ENCODE measurements at regions not wholly inside any gene's neighbourhood (a gene's known extent, or its start where the extent isn't known, plus 50 kb on each side); places are given as distances from the start of the nearest gene placed in this dataset.

DNA sequence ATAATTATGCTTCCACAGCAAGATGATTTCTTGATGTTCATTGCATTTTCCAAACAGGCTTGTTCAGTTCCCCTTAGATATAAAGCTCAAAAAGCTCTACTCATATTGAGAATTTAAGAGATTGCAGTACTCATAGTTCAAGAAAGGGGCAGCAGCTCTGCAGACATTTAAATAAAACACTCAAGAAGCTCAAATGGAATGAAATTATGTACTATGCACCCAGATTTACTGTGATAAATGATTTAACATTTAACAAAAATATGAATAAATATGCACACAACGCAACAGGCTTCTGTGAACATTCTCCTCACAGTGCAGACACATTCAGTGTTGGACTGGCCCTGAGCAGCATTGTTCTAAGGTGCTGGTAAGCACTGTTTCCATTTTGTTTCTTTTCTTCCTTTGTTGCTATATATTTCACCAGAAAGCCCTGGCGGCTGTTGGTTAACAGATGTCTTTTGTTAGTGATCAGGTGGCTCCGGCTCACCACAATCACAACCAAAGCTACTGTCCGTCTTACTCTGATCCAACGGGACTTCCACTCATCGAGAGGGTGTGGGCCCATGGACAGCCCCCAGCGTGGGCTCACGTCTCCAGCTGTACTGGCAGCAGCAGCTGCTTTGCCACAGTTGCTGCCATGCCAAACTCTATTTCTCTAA is 1440.3 kb downstream of the NCAM2 start:
- no peak for DNase-seq

- DNase-seq, result no peak
Observed at GRCh38 chr21:22444990-22445389, 1446.8 kb downstream of the NCAM2 start.

- no peak for DNase-seq
Observed at GRCh38 chr21:22450507-22450906, 1452.3 kb downstream of the NCAM2 start.

- DNase-seq, result no peak
Observed at GRCh38 chr21:22456241-22456640, 1458.0 kb downstream of the NCAM2 start.

DNA sequence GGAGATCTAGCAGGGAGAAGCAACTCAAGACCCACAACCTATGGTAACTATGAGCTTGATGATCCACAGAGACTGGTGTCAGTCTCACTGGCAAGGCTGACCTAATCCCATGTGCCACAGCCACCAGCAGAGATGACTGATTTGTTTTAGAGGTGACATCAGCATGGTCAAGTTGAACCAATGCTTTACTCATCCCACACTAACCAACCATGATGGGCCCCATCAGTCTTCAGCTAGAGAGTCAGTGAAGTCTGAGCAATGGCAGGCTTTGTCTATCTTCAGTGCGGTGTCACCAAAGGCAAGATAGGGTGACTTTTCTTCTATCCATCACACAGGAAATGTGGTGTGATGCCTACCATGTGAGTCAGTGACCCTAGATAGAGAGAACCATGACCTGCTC is 1470.7 kb downstream of the NCAM2 start:
- DNase-seq, result no peak

DNA sequence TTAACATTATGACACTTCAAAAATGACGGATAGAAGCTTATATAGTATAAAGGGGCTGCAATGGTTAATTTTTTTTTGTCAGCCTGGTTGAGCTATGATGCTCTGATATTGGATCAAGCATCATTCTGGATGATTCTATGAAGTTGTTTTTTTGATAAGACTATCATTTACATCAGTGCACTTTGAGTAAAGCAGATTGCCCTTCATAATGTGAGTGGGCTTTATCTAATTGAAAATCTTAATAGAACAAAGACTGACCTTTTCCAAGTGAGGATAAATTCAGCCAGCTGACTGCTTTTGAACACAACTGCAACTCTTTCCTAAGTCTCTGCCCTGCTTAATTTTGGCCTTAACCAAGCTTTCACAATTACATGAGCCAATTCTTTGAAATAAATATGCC is 1476.2 kb downstream of the NCAM2 start:
- no peak for DNase-seq

GRCh38 chr21:22476214-22476613 is 1478.0 kb downstream of the NCAM2 start:
- no peak for DNase-seq

DNA sequence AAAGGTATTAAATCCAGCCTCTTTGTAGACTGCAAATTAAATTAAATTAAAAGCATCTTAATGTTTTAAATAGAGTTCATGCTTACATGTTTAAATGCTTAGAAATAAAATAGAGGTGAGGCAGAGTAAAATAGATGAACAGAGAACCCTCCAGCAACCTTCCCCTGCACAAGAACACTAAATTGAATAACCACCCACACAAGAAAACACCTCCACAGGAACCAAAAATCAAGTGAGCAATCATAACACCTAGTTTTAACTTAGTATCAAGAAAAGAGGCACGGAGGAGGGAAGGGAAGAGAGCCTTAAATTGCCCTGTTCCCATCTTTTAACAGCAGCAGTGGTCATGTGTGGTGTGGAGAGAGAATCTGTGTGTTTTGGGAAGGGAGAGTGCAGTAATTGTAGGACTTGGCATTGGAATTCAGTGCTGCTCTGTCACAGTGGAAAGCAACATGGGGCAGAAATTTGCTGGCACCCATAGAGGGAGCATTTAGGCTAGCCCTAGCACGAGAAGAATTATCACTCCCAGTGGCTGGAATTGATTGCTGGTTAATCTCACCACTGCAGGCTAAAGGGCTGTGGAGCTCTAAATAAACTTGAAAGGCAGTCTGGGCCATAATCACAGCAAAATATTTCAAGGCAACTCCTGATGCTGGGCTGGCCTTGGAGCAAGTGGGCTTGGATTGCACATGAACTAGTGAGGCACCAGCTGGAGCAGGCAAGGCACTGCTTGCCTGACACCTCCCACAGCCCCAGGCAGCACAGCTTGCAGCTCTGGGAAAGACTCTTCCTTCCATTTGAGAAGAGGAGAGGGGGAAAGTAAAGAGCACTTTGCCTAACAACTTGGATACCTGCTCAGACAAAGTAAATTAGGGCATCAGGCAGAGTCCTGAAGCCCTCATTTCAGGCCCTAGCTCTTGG is 1478.8 kb downstream of the NCAM2 start:
- DNase-seq, result no peak

DNA sequence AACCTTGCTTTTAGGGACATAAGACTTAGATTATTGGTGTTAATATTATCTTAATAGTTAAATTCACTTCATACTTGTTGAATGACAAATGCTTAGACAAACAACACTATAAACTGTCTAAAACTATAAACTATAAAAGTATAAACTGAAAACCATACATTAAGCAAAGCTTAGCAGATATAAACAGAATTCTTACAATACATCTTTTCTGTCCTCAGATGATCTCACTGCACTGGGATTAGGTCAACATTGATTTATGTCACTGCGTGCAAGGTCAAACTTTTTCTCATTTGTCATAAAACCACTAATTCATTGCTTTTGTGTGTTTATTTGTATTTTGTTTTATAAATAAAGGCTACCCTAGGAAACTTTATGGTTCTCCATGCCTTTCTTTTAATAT is 1491.8 kb downstream of the NCAM2 start:
- DNase-seq, result no peak

DNA sequence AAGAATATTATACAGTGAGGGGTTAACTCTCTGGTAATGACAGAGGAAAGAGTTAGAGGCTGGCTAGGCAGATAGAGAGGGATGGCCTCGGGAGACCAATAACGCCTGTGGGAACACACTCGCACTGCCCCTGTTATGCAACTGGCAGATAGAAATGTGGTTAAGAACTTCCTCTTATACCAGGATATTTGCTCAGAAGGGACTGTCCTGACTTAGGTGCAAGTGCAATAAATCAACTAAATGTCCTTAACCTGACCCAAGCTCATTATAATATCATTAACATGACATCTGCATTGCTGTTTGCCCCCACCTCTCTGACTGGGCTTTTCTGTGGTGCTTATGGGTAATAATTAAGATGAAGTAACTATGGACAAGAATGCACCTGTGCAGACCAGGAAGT is 1518.0 kb downstream of the NCAM2 start:
- no peak for DNase-seq

DNA sequence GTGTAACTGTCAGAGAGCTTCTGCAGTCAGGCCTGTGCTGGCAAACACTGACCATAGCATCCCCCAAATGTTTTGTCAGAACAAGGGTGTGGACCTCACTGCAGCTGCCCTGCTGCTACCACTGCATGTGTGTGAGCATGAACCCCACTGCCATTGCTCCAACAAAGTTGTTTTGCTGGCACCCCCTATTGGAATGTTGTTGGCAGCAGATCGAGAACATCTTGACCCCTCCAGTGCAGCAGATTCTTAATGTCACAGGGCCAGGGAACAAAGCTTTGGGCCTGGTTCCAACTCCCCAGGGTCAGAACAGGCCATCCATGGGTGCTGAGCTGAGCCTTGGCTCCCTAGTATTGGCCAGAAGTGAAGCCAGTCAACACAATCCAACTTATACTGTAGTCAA is 1537.4 kb downstream of the NCAM2 start:
- DNase-seq, result no peak

- no peak for DNase-seq
Observed at GRCh38 chr21:22536509-22536908, 1538.3 kb downstream of the NCAM2 start.

GRCh38 chr21:22544747-22545146 is 1546.5 kb downstream of the NCAM2 start:
- DNase-seq, result no peak

DNA sequence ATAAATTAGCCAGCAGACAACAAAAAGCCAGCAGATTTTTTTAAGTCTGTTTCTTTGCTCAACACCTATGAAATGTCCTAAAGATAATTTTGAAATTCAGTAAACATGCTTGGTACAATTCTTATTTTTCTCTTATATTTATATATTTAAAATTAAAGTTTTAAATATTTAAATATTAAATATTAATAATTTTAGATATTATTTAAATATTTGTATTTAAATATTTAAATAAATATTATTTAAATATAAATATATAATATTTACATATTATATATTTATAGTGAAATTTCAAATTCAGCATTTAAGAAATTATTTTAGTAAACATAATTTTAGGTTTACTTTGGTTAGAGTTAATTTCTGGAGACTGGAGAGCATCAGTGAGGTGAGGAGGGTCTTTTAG is 1554.2 kb downstream of the NCAM2 start:
- DNase-seq, result no peak

- DNase-seq, result no peak
Observed at GRCh38 chr21:22554690-22555316, 1556.6 kb downstream of the NCAM2 start.

DNA sequence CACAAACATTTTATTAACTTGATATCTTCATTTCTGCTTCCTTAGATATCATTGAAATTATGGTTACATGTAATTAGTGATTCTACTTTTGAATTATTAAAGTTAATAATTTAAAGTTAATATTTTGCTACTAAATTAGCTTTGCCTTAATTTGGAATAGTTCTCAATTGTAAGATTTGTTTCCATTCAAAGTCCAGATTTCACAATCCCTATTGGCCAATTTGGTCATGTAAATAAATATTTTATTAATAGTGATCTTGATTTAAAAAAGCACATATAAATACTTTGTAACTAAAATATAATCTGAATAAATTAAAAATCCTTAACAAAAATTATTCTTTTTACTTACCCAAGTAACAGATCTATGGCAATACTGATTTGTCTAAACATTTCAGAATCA is 1558.6 kb downstream of the NCAM2 start:
- DNase-seq, result no peak

GRCh38 chr21:22561946-22562345 is 1563.7 kb downstream of the NCAM2 start:
- DNase-seq, result no peak

DNA sequence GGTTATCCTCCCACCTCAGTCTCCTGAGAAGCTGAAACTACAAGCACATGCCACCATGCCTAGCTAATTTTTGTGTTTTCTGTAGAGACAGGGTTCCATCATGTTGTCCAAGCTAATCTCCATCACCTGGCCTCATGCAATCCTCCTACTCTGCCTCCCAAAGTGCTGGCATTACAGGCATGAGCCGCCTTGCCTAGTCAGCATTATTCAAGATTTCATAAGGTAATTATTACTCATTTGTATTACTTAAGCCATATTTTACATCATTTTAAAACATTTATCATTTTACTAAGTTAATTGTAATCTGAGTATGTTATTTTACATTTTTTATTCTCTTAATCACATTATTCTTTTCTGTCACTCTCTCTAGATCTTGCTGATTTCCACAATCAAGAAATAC is 1575.6 kb downstream of the NCAM2 start:
- no peak for DNase-seq

DNA sequence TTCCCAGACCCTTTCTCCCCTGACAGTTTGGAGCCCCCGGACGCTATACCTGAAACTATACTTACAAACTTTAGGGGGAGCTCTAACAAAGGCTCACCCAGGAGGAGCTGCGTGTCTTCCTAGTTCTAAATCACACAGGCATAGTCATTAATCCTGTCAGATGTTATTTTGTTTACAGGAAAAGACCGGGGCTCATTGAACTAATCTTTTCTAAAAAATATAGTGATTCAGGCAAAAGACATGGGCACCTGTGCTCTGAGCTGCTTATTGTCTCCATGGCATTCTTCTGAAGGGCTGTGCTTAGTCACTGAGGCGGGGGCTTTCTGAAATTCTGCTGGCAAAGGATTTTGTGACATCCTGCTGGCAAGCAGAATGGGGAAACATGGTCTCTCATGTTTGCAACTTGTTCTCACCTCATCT is 1577.0 kb downstream of the NCAM2 start:
- no peak for DNase-seq

DNA sequence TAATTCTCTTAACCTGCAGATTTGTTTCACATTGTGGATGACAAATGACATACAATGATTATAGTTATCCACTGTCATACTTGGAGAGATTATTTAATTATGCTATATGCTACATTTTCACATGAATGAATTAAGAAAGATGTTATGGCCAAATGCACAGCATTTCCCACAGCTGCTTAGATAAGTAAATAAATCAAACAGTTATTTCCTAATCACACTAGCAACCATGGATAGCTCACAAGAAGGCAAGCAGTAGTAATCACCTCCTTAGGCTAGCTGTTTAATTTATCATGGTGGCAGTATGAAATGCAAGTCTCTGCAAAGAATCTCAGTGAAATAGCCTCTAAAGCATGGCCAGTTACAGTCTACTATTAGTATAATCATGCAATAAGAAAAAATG is 1581.5 kb downstream of the NCAM2 start:
- no peak for DNase-seq

DNA sequence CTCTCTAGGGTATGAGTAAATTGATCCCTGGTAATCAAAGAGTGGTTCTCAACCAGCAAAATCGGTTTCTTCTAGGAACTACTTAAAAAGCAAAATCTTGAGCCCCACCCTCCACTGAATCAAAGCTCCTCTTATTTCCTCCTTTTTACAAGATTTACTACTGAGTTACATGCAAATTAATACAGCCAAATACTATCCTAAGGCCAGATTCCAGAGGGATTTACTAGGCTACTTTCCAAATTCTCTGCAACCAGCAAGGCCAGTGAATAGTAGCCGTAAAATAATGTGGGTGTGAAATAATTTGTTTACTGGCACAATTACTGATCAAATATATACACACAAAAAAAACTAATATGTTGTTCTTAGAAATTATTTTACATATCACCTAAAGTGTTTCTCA is 1583.8 kb downstream of the NCAM2 start:
- DNase-seq, result no peak

DNA sequence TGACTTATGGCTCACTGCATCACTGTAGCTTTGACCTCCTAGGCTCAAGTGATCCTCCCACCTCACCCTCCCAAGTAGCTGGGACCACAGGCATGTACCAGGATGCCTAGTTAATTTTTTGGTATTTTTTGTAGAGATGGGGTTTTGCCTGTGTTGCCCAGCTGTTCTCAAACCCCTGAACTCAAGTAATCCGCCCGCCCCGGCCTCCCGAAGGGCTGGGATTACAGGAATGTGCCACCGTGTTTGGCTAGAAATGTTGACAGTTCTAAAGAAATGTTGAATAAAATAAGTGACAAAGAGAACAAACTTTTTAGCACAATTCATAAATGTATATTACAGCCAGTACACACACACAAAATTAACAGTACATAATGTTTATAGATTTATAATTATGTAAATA is 1586.1 kb downstream of the NCAM2 start:
- no peak for DNase-seq

- no peak for DNase-seq
Observed at GRCh38 chr21:22585558-22585957, 1587.3 kb downstream of the NCAM2 start.

DNA sequence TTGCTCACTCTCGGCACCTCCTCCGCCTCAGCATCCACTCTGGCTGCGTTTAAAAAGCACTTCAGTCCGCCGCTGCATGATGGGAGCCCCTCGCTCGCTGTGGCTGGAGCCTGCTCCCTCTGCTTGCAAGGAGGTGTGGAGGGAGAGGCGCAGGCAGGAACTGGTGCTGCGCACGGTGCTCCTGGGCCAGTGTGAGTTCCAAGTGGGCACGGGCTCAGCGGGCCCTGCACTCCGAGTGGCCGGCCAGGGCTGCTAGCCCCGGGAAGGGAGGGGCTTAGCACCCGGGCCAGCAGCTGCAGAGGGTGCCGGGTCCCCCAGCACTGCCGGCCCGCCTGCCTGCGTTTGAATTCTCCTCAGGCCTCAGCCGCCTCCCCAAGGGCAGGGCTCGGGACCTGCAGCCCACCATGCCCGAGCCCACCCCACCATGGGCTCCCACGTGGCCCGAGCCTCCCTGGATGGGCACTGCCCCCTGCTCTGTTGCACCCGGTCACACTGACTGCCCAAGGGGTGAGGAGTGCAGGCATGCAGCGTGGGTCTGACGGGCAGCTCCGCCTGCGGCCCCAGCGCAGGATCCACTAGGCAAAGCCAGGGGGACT is 1599.5 kb downstream of the NCAM2 start:
- DNase-seq, result no peak

Data from NCI-H2107 (cell line).